ENCODE measurements at regions not wholly inside any gene's neighbourhood (a gene's known extent, or its start where the extent isn't known, plus 50 kb on each side); places are given as distances from the start of the nearest gene placed in this dataset.
"Not testable (repeated sequence)": the region's sequence is repeated elsewhere in the genome, so short reads cannot be mapped to it uniquely, and the experiment has no call there.

GRCh38 chr14:83664389-83664788 is 1865.6 kb upstream of the FLRT2 start:
- DNase-seq, result no peak

- no peak for DNase-seq
Measured at GRCh38 chr14:83689265-83689664, 1840.7 kb upstream of the FLRT2 start.

GRCh38 chr14:83697099-83697498 is 1832.8 kb upstream of the FLRT2 start:
- DNase-seq, result no peak

GRCh38 chr14:83702619-83703018 is 1827.3 kb upstream of the FLRT2 start:
- DNase-seq, result no peak

- no peak for DNase-seq
Measured at GRCh38 chr14:83706231-83706954, 1823.6 kb upstream of the FLRT2 start.

GRCh38 chr14:83707056-83707455 is 1822.9 kb upstream of the FLRT2 start:
- DNase-seq, result no peak

GRCh38 chr14:83709116-83709515 is 1820.8 kb upstream of the FLRT2 start:
- DNase-seq, result no peak

GRCh38 chr14:83711046-83711445 is 1818.9 kb upstream of the FLRT2 start:
- no peak for DNase-seq

GRCh38 chr14:83712418-83713129 is 1817.4 kb upstream of the FLRT2 start:
- DNase-seq, result no peak

- no peak for DNase-seq
Measured at GRCh38 chr14:83713732-83714131, 1816.2 kb upstream of the FLRT2 start.

GRCh38 chr14:83714151-83714550 is 1815.8 kb upstream of the FLRT2 start:
- no peak for DNase-seq

- not testable (repeated sequence) for DNase-seq
Measured at GRCh38 chr14:83719435-83719834, 1810.5 kb upstream of the FLRT2 start.

GRCh38 chr14:83733670-83734069 is 1796.3 kb upstream of the FLRT2 start:
- DNase-seq, result no peak

GRCh38 chr14:83734431-83734830 is 1795.5 kb upstream of the FLRT2 start:
- DNase-seq, result no peak

- no peak for DNase-seq
Measured at GRCh38 chr14:83741269-83741668, 1788.7 kb upstream of the FLRT2 start.

- DNase-seq, result no peak
Measured at GRCh38 chr14:83744224-83744623, 1785.7 kb upstream of the FLRT2 start.

GRCh38 chr14:83744891-83745290 is 1785.1 kb upstream of the FLRT2 start:
- no peak for DNase-seq

- DNase-seq, result no peak
Measured at GRCh38 chr14:83746336-83746735, 1783.6 kb upstream of the FLRT2 start.

GRCh38 chr14:83757916-83758315 is 1772.0 kb upstream of the FLRT2 start:
- DNase-seq, result no peak

- DNase-seq, result no peak
Measured at GRCh38 chr14:83764656-83765599, 1765.0 kb upstream of the FLRT2 start.

GRCh38 chr14:83777516-83777915 is 1752.4 kb upstream of the FLRT2 start:
- no peak for DNase-seq

- no peak for DNase-seq
Measured at GRCh38 chr14:83779266-83779665, 1750.7 kb upstream of the FLRT2 start.

- DNase-seq, result no peak
Measured at GRCh38 chr14:83780321-83780720, 1749.6 kb upstream of the FLRT2 start.
